ENCODE measurements at regions not wholly inside any gene's neighbourhood (a gene's known extent, or its start where the extent isn't known, plus 50 kb on each side); places are given as distances from the start of the nearest gene placed in this dataset.

- TF ChIP-seq REST (IDR thresholded peaks at IDR 0.05; ENCODE audit: insufficient read depth in 1 of 2, low read depth in 2 of 2, low read length in 2 of 2) (no peak), POLR2AphosphoS5 (IDR thresholded peaks at IDR 0.05; ENCODE audit: low read depth, low read length) (no peak), TAF1 (IDR thresholded peaks at IDR 0.05; ENCODE audit: borderline replicate concordance, insufficient read depth, low read length) (no peak), FOXP2 (optimal IDR thresholded peaks at IDR 0.05; ENCODE audit: borderline replicate concordance, extremely low read depth, extremely low read length, insufficient read depth) (no peak)
Measured at GRCh38 chr9:26662476-26662875, 230.1 kb downstream of the CAAP1 start.

All from PFSK-1 (cell line).